Ovary (tissue), 3 donors: ENCODE measurements at regions not wholly inside any gene's neighbourhood (a gene's known extent, or its start where the extent isn't known, plus 50 kb on each side); places are given as distances from the start of the nearest gene placed in this dataset.

Experiments
- CTCF ChIP-seq, 3 donors: fragments of 450-650 bp in 2 of 3; fragments of 200-600 bp in 1 of 3; IDR thresholded peaks; one replicate each; pipeline versions ENCODE4 v1.5.1 to v1.8.0; 2016 to 2022; ENCODE audit warnings: antibody characterized with exemption in 3 of 3, mild to moderate bottlenecking in 1 of 3
- POLR2A ChIP-seq: fragments of 450-650 bp; IDR thresholded peaks from one replicate; pipeline ENCODE4 v1.6.1; 2017; ENCODE audit warnings: antibody characterized with exemption, mild to moderate bottlenecking, moderate library complexity
- donor health status: DM: no; HTN: no; CAD: no.

DNA sequence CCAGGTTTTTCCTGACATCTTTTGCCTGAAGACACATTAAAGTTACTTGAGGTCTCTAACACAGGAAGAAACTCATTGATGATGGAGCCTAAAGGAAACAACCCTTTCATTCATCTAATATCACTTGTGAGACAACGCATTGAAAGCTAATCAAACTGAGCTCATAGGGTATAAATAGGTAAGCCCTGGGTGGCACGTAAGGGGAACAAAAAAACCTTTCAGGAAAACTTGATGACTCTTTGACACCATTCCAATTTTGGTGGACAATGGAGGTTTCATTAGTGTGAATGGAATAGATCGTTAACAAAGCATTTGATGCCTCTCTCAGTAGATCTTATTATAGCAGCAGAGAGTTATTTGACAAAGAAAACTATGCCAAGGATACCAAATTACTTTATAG lies 80.7 kb upstream of the DUSP10 start:
- no peak for TF ChIP-seq CTCF (IDR thresholded peaks at IDR 0.05)
- TF ChIP-seq POLR2A, result no peak
